GM18517 (cell line): ENCODE measurements at regions not wholly inside any gene's neighbourhood (a gene's known extent, or its start where the extent isn't known, plus 50 kb on each side); places are given as distances from the start of the nearest gene placed in this dataset.
A peak's percentile ranks its signal among the peaks of the same experiment; 100 is the strongest.

Source experiments
- ATAC-seq: cut with Tn5 transposase; IDR thresholded peaks from one replicate; pipeline ENCODE4 v1.9.1; 2021; ENCODE audit warnings: mild to moderate bottlenecking, moderate library complexity; ENCODE audit not compliant: unreplicated experiment

DNA sequence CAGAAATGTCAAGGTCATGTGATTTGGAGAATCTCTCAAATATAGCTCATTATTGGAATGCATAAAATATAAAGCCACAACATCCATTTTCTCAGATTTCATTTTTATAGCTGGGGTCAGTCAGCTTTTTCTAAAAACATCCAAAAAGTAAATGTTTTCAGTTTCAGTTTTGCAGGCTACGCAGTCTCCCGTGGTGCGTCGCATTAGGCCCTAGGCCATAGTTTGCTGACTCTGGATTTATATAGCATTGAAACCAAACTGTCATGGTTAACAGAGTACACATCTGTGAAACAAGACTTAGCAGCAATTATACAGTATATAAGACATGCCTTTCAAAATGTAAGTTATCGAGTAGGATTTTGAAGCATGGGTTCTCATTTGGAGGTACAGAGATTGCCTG, 140.0 kb downstream of the IRS2 start:
- peak; percentile 81 for ATAC-seq

DNA sequence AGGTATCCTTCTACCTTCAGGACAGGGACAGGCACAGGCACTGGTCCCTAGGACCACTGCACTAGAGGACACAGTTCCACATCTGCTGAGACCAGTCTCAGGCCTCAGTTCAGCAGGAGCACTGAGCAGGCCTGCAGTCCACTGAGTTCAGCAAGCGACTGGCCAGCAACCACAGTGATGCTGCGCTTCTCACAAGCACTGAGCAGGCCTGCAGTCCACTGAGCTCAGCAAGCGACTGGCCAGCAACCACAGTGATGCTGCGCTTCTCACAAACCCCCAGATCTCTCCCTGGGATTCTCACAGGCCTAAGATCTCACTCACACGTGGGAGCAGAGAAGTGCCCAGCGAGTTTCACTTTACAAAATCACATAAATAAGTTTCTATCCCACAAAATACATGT, 140.6 kb downstream of the IRS2 start:
- no peak for ATAC-seq

DNA sequence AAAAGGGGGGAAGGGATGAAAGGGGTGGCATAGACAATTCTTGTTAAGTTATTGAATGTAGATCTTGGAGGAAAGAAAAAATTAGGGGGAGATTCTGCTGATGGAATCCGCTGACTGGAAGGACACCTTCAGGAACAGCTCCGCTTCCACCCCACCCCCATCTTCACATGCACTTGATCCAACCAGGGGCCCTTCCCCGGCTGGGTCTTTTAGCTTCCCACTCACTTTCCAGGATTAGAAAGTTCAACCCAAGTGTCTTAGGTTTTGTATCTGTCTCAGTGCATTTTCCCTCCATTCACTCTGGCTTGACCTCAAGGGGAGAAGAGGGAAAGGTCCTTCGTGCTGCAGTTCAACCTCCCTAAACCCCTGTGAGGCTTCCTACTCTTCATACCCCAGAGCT, 141.4 kb downstream of the IRS2 start:
- no peak for ATAC-seq

DNA sequence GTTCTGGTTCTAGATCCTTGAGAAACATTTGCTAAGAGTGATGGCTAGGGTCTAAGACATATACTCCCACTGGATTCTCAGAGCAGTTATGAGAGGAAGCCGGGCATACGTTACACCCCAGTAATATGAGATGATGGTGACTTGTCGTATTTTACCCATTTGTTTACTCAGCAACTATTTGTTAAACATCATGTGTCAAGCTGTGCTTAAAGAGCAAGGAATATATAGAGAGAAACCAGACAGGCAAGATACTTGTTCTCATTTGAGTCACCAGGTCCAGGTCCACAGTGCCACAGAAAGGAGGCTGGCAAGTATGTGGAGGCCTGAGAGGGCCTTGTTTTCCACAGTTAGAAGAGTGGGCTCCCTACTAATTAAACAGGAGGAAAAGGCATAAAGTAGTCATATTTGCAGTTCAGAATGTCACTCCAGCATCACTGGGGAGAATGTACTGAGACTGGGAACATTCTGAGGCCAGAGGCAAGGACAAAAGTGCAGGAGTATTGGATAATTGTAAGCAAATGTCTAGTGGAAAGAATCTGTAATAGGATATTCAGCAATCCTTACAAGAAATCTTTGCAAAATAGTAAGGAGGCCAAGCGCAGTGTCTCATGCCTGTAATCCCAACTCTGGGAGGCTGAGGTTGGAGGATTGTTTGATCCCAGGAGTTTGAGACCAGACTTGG, 142.2 kb downstream of the IRS2 start:
- ATAC-seq, result no peak

DNA sequence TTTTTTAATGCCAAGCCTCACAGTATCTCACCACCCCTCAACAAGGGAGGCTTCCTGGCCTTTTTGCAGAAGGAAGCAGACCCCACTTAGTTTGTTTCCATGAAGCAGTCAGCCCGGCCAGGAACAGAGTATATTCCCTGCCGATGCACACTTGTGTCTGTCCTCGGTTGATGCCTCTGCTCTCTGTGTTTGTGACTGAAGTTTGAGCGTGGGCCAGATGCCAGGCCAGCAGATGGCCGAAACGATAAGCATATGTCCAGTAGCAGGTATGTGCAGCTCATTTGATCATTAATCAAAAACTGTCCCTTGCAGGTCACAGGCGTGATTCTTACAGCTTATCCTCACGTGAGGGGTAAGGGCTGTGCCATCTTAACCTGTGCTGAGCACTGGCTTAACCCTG, 144.0 kb downstream of the IRS2 start:
- no peak for ATAC-seq

DNA sequence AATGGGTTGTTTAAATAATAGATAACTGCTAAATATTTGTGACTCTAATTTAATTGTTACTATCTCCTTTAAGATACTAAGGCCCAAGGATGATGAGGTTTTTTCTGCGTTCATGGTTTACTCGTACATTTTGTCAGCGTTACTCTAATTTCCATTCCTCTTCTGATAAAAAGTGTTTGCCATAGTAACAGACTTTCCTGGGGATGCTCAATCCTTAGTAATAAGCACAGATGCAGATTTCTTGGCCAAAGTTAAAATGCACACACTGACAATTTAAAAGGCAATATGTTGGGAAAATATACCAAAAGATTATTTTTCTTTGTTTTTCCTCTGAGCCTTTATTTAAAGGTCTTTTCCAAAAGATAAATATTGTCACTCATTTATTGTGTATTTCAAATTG, 149.6 kb downstream of the IRS2 start:
- ATAC-seq, result no peak

DNA sequence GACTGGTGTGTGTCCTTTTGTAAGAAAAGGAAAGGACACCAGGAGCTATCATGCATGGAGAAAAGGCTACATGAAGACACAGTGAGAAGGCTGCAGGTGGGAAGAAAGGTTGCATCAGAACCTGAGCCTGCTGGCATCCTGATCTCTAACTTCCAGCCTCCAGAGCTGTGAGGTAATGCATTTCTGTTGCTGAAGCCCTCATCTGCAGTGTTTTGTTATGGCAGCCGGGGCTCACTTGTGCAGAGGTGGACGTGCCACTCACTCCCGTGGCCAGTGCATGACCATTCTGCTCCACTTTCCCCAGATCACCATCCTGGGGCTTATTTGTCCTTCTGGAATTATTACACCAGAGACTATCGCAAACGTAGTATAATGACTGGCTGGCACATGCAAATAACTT, 155.3 kb downstream of the IRS2 start:
- ATAC-seq, result no peak

DNA sequence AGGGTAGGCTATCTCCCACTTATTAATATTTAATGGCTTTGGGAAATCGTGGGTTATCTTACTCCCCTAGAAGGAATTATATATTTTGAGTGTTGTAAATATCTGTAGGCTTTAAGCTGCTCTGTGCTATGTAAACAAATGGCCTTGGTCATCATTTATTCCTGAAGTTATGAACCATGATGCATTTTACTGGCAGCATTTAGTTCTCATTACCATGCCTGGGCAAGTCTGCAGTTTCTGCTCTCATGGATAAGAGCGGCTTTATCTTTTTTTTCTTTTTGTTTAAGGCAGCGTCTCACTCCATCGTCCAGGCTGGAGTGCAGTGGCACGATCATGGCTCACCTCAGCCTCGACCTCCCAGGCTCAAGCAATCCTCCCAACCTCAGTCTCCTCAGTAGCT, 156.1 kb downstream of the IRS2 start:
- no peak for ATAC-seq

DNA sequence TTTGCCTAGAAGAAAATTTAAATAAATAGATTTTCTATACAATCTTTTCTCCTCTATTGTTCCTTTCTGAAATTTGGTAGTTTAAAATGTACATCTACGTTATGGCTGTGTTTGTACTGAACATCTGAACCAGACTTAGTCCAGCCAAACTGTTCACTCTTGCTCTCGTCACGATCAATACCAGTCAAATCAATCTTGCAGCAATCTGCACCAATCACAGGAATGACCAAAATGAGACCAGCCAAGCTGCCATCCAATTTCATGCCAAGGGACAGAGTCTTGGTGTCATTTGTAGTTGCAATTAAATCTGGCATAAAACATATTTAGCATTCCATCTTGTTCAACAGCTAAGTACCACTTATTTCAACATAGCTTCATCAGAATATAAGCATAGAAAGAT, 156.6 kb downstream of the IRS2 start:
- no peak for ATAC-seq

DNA sequence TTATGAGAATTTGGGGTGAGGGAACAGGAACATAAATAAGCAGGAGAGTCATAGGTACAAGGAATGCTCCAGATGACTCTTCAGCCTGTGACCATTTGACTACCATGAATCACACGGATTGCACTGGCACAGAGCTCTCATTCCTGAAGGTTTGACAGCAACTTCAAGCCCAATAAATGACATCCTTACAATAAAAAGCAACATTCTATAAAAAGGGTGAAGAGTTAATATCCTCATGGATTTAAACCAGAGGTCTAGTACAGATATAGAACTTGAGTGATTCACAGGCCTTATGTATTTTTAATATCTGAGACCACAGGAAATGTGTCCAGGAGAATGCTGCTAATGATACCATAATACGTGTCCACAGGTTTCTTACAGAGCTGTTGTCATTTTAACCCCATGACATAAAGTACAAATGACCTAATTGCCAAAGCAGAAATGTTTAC, 158.1 kb downstream of the IRS2 start:
- no peak for ATAC-seq

DNA sequence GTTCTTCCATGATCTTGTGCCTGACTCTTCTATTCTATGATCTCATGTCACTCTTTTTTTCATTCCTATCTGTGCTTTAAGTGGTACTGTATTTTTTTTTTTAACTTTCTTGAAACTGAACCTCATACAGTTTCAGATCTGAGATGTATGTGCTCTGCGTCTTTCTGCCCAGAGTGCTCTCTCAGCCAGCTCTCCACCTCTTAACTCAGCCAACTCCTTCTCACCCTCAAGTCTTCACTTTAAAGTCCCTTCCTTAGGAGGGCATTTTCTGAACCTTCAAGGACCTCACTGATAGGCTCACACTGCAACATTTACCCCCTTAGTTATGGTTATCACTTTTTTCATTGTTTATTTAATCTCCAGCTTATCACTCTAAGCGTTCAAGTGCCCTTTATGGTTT, 158.7 kb downstream of the IRS2 start:
- no peak for ATAC-seq

DNA sequence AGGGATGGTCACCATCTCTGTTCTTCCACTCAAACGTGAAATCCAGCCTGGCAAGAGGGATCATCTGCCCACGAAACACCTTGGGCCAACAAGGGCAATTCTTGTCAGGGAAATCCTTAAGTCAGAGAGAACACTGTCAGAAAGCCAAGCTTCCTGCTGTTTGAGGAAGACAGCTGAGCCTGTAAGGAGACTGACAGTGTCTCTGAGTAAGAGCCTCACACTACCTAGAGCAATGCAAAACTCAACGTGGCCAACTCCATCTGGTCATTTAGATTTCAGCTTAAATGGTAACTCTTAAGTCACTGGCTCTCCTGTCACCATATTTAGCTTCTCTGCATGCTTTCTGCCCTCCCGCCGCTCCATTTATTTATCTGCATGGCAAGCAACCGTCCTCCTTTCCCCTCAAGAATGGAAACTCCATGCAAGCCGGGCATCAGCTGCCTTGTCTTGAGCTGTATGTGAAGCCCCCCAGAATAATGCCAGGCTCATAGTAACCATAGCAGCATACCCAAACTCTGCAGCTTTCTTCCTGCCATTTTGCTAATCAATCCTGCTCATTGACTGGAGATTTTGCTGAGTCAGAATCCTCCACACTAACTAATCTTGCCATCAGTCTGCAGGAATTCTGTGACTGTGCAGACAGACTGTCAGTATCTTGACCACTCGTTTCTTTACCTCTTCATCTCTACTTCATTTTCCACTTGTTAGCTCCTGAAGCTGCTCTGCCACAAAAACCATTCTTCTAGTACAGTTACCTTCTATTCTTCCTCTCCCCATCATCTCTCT, 159.8 kb downstream of the IRS2 start:
- ATAC-seq, result no peak

DNA sequence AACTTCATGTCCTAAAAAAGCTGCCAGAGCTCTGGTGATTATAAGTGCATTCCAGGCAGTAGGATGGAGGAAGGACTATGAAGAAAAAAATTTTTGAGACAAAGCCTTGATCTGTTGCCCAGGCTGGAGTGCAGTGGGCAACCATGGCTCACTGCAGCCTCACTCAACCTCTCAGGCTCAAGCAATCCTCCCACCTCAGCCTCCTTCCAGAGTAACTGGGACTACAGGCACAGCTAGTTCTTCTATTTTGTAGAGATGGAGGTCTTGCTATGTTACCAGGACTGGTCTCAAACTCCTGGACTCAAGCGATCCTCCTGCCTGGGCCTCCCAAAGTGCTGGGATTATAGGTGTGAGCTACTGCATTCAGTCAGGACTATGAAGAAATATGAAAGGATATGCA, 161.2 kb downstream of the IRS2 start:
- ATAC-seq, result no peak

DNA sequence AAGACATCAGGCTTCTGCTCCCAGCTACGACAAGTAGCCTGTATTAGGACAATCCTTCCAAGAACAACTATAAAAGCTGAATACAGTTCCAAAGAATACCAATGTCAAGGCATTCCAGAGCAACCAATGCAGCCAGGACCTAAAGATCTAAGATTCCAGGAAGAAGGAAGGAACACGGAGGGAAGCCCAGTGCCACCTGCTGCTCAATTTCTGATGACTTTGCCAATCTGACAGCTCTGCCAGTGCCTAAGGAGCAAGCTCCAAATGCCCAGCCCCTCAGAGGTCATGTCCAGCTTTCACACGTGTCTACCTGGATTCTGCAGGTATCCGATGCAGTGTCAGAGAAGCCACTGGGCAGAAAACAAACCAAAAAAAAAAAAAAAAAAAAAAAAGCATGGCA, 164.4 kb downstream of the IRS2 start:
- no peak for ATAC-seq

DNA sequence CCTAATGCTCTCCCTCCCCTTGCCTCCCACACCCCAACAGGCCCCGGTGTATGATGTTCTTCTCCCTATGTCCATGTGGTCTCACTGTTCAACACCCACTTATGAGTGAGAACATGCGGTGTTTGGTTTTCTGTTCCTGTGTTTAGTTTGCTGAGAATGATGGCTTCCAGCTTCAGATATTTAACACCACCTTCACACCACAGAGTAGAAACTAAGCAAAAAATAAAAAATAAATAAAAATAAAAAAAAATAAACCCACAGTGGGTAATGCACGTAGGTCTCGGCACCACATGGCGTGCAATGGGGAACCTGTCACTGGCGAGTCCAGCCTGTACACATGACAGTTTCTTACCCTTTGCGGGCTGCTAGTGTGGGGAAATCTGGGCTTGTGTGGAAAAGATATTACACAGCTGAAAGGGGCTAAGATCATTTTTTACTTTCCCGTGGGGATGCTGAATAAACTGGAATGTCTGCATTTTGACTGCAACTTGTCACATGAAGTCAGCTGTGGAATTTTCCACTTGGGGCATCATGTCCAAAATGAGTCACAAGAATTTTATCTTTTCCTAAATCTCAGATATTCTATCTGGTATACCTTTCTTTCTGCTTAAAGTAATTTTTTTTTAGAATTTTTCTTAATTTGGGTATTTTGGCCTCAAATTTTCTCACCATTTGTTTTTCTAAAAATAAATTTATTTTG, 170.5 kb downstream of the IRS2 start:
- no peak for ATAC-seq

DNA sequence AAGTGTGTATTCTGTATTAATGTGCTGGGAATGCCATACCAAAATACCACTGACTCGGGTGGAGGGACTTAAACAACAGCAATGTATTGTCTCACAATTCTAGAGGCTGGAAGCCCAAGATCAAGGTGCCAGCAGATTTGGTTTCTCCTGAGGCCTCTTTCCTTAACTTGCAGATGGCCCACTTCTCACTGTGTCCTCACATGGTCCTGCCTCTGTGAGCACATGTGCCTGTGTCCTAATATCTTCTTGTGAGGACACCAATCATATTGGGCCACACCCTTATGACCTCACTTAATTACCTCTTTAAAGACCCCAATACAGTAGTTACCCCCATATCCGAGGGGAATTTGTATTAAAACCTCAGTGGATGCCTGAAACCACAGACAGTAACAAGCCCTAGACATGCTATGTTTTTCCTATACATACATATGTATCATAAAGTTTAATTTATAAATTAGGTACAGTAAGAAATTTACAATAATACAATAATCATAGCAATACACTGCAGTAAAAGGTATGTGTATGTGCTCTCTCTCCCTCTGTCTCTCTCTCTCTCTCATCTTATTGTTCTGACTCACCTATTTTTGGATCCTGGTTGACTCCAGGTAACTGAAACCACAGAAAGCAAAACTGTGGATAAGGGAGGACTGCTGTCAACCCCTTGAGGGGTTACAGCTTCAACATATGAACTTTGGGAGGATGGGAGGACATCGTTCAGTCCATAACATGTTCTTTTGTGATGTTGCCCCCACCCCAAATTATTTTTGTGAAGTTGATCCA, 174.3 kb downstream of the IRS2 start:
- no peak for ATAC-seq

DNA sequence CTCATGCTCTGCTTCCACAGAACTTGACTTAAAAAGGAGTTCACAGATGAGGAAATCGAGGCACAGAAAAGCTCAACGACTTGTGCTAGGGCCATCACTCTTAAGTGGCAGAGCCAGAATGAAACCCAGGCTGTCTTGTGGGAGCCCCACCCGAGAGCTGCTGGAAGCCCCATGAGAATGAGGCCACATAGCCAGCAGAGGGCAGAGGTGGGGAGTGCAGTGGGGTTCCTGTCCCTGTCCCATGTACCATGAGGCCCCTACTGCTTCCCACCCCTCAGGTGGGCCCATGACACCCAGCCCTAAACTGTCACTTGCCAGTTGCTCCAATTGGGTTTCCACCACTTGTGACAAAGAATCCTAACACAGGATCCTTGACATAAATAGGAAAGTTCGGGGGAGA, 175.9 kb downstream of the IRS2 start:
- no peak for ATAC-seq

DNA sequence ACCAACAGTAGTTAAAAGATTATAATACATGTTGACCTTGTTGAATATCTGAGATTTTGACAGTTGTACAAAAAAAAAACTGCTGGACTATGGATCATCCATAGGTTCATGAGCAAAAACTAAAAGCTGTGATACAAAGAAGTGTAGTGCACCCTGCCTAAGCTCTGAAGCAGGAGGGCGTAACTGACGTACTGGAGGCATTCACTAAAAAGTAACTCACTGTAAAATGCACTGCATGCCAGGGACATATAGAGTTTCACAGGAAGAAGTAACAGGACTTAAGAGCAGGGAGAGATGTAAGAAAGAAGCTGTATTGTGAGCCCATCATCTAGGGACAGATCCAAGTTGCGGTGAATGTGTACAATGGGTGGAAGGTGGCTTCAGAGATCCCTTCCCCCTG, 177.9 kb downstream of the IRS2 start:
- no peak for ATAC-seq

DNA sequence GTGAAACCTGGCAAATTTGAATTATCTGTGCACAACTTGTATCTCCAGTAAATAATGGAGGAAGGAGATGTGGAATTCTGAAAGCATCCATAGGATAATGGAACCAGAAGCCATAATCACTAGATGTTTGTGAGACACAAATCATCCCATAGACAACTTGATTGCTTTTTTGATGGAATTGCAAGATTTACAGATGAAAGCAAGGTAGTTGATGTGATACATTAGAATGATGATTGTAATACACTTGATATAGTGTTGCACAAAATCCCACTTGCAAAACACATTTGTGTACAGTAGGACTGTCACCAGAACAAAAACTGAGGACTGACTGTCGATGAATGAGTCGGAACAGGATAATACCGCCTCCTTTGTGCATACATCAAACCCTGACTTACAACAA, 178.3 kb downstream of the IRS2 start:
- ATAC-seq, result no peak

DNA sequence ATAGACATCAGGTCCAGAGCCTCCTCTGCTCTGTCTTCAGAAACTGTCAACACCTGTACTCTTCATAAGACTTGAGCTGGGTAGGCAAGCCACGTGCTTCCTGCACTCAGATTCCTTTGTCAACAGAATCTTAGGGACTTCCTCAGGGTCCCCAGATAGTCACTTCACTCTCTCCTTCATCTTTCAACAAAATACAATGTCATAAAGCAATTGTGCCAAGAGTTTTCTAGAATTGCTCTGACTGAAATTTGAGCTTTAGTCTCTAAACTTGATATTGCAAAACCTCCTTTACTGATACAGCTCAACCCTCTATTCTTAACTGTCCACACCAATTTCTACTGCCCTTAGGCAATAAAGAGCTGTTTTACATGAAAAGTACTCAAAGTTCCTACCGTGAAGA, 179.9 kb downstream of the IRS2 start:
- no peak for ATAC-seq

DNA sequence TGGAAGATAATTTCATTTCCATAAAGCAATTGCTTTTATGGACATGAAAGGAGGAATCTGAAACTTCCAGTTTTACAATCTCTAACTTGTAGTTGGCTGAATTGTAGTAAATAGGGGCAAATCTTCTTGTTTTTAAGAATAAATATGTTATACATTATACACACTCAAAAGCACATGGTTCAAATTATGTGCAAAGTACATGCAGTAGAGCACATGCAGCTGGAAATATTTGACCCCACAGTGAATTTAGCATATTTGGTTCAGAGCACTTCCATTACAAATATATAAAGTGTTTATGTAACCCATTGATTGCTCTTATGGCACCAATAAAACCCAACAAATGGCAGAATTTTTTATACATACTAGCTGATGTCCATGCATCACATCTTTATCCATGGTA, 180.5 kb downstream of the IRS2 start:
- ATAC-seq, result no peak
